Right cardiac atrium (tissue), 5 donors: ENCODE measurements at regions not wholly inside any gene's neighbourhood (a gene's known extent, or its start where the extent isn't known, plus 50 kb on each side); places are given as distances from the start of the nearest gene placed in this dataset.
"Not testable (repeated sequence)": the region's sequence is repeated elsewhere in the genome, so short reads cannot be mapped to it uniquely, and the experiment has no call there.

ENCODE experiments used
- ATAC-seq, 2 donors: fragments of 200-7000 bp; cut with Tn5 transposase; one replicate each; pipeline versions ENCODE4 v1.8.0 to v1.9.1; 2020; ENCODE audit warnings: moderate library complexity in 2 of 2, mild to moderate bottlenecking in 1 of 2
- DNase-seq, 3 donors: peaks; one replicate each; pipeline ENCODE4 v3.0.0-alpha.2; 2020
- H3K27ac ChIP-seq: one replicate; pipeline ENCODE4 v1.5.1; 2013; ENCODE audit warnings: mild to moderate bottlenecking, low read length, control low read depth, moderate library complexity
- H3K27me3 ChIP-seq: one replicate; pipeline ENCODE4 v1.6.1; 2013; ENCODE audit not compliant: control insufficient read depth, insufficient read depth
- H3K4me1 ChIP-seq: one replicate; pipeline ENCODE4 v1.6.1; 2013; ENCODE audit warnings: low read length; ENCODE audit not compliant: control insufficient read depth, insufficient read depth
- H3K4me3 ChIP-seq: one replicate; pipeline ENCODE4 v1.5.1; 2013; ENCODE audit warnings: low read length, control low read depth
- H3K9me3 ChIP-seq: one replicate; pipeline ENCODE4 v1.6.1; 2013; ENCODE audit warnings: low read length; ENCODE audit not compliant: control insufficient read depth
- WGBS: extraction: QIAGEN DNeasy Blood & Tissue Kit; methylation state at CpG from one replicate; pipeline ENCODE4 v1.1.7; 2013; 5-methylcytosine and 5-hydroxymethylcytosine counted together
- intact Hi-C, 4 donors: fragments of 100-400 bp; cut with DNase I; formaldehyde crosslinking; loops; one replicate each; pipeline versions ENCODE4 v1.11.0 to v1.14.0; 2022 to 2023
- donor health status: healthy with polysubstance abuse.
- donor health status: DM: no; HTN: yes; CAD: no.
- donor health status: DM: no; HTN: no; CAD: no.
- donor health status: DM: no; HTN: yes; CAD: no; lungs with severe emphysema.
- donor health status: DM: yes; HTN: yes; CAD: no.

GRCh38 chr7:83857691-83858090 is 208.8 kb upstream of the SEMA3E start:
- H3K4me1 ChIP-seq, result no peaks in the 10 kb centered on the region
- H3K4me3 ChIP-seq, result no peak overlapping the region
- 60% methylated on average over 1 of the region's 1 CpG for WGBS
- DNase-seq, result no peak
- H3K9me3 ChIP-seq, result no peaks in the 10 kb centered on the region
- H3K27me3 ChIP-seq, result no peaks in the 10 kb centered on the region
- ATAC-seq, result no peak
- intact Hi-C loops, result no loop called here
- H3K27ac ChIP-seq, result no peak overlapping the region

DNA sequence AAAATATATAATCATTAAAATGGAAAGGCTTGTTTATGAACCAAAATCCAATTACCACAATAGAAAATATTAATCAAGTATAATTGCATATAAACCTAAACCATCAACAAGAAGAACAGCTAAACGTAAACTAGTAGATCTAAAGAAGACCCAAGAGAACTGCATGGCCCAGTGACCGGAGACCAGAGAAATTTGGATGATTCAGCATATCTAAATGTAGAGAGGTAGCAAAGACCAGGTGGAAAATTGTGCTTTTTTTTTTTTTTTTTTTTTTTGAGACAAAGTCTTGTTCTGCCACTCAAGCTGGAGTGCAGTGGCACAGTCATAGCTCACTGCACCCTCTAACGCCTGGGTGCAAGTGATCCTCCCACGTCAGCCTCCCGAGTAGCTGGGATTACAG is 207.2 kb upstream of the SEMA3E start:
- Histone ChIP-seq H3K27me3 (no peaks in the 10 kb centered on the region), H3K9me3 (no peaks in the 10 kb centered on the region), H3K4me1 (no peaks in the 10 kb centered on the region), H3K27ac (no peak overlapping the region), H3K4me3 (no peak overlapping the region)
- 89% methylated on average over 5 of the region's 5 CpGs for WGBS
- no peak for ATAC-seq
- intact Hi-C loops, result no loop called here
- DNase-seq, result no peak

- ATAC-seq (no peak), DNase-seq (no peak)
- 73% methylated on average over 2 of the region's 2 CpGs for WGBS
- H3K9me3 ChIP-seq, result no peaks in the 10 kb centered on the region
- no peak overlapping the region for H3K27ac ChIP-seq
- intact Hi-C loops, result no loop called here
- H3K27me3 ChIP-seq, result no peaks in the 10 kb centered on the region
- no peaks in the 10 kb centered on the region for H3K4me1 ChIP-seq
- H3K4me3 ChIP-seq, result no peak overlapping the region
Observed at GRCh38 chr7:83852136-83852535, 203.2 kb upstream of the SEMA3E start.

- Histone ChIP-seq H3K9me3 (no peaks in the 10 kb centered on the region), H3K27ac (no peak overlapping the region), H3K4me1 (no peaks in the 10 kb centered on the region), H3K4me3 (no peak overlapping the region), H3K27me3 (no peaks in the 10 kb centered on the region)
- no peak for ATAC-seq
- 66% methylated on average over 1 of the region's 1 CpG for WGBS
- DNase-seq, result no peak
- intact Hi-C loops, result no loop called here
Observed at GRCh38 chr7:83851551-83851950, 202.6 kb upstream of the SEMA3E start.

- ATAC-seq (no peak), DNase-seq (no peak)
- H3K4me3 ChIP-seq, result no peak overlapping the region
- intact Hi-C loops, result no loop called here
- no peaks in the 10 kb centered on the region for H3K9me3 ChIP-seq
- H3K27ac ChIP-seq, result no peak overlapping the region
- H3K27me3 ChIP-seq, result no peaks in the 10 kb centered on the region
- H3K4me1 ChIP-seq, result no peaks in the 10 kb centered on the region
Observed at GRCh38 chr7:83850941-83851340, 202.0 kb upstream of the SEMA3E start.

DNA sequence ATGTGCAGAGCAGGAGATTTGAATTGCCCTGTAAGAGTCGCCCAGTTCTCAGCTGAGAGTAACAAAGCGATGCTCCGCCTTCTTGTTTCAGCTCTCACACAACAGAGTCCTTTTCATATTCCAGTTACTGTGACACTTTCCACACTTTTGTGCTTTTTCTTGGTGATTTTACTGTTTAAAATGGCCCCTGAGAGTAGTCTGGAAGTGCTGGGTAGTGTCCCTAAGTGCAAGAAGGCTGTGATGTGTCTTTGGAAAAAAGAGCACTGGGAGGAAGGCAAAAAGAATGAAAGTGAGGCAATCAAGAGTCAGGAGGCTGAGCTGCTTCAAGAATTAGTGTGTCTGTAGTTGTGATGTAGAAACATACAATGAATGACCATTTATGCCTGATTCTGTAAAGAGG is 201.2 kb upstream of the SEMA3E start:
- H3K4me3 ChIP-seq, result no peak overlapping the region
- no peak for ATAC-seq
- WGBS, result 87% methylated on average over 3 of the region's 3 CpGs
- intact Hi-C loops, result no loop called here
- no peaks in the 10 kb centered on the region for H3K27me3 ChIP-seq
- DNase-seq, result no peak
- H3K9me3 ChIP-seq, result no peaks in the 10 kb centered on the region
- H3K27ac ChIP-seq, result no peak overlapping the region
- no peaks in the 10 kb centered on the region for H3K4me1 ChIP-seq

GRCh38 chr7:83849131-83849530 is 200.2 kb upstream of the SEMA3E start:
- Histone ChIP-seq H3K27me3 (no peaks in the 10 kb centered on the region), H3K9me3 (no peaks in the 10 kb centered on the region), H3K4me1 (no peaks in the 10 kb centered on the region), H3K27ac (no peak overlapping the region), H3K4me3 (no peak overlapping the region)
- 42% methylated on average over 3 of the region's 3 CpGs for WGBS
- ATAC-seq, result no peak
- intact Hi-C loops, result no loop called here
- no peak for DNase-seq

- intact Hi-C loops, result no loop called here
- Histone ChIP-seq H3K9me3 (no peaks in the 10 kb centered on the region), H3K27ac (no peak overlapping the region), H3K27me3 (no peaks in the 10 kb centered on the region), H3K4me1 (no peaks in the 10 kb centered on the region), H3K4me3 (no peak overlapping the region)
- WGBS, result 88% methylated on average over 6 of the region's 6 CpGs
- no peak for DNase-seq
- ATAC-seq, result no peak
Observed at GRCh38 chr7:83842894-83843293, 194.0 kb upstream of the SEMA3E start.

GRCh38 chr7:83837683-83838082 is 188.7 kb upstream of the SEMA3E start:
- intact Hi-C loops, result no loop called here
- DNase-seq (no peak), ATAC-seq (no peak)
- 71% methylated on average over 1 of the region's 1 CpG for WGBS
- no peak overlapping the region for H3K27ac ChIP-seq
- H3K27me3 ChIP-seq, result no peaks in the 10 kb centered on the region
- no peak overlapping the region for H3K4me3 ChIP-seq
- no peaks in the 10 kb centered on the region for H3K4me1 ChIP-seq
- no peaks in the 10 kb centered on the region for H3K9me3 ChIP-seq

GRCh38 chr7:83836028-83836427 is 187.1 kb upstream of the SEMA3E start:
- Histone ChIP-seq H3K27me3 (no peaks in the 10 kb centered on the region), H3K4me1 (no peaks in the 10 kb centered on the region), H3K27ac (no peak overlapping the region), H3K4me3 (no peak overlapping the region), H3K9me3 (no peaks in the 10 kb centered on the region)
- intact Hi-C loops, result no loop called here
- ATAC-seq, result no peak
- DNase-seq, result no peak
- WGBS, result 59% methylated on average over 1 of the region's 1 CpG

DNA sequence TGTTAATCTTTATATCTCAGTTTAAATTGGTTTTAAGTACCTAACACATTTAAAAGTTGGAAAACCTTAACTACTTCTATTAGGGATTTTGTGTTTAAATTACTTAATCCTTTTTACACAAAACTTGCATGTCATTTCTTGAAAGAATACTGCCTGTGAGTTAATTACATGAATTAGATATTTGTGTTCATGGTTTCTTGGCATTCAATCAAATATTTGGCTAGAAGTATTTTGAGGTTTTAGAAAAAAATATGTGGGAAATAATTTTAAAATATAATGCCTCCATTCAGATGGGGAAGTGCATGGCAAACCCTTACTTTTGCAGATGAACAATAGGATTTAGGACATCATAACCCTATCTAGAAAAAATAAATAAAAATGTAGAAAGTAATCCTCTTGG is 186.5 kb upstream of the SEMA3E start:
- Histone ChIP-seq H3K9me3 (no peaks in the 10 kb centered on the region), H3K27ac (no peak overlapping the region), H3K27me3 (no peaks in the 10 kb centered on the region), H3K4me3 (no peak overlapping the region), H3K4me1 (no peaks in the 10 kb centered on the region)
- ATAC-seq (no peak), DNase-seq (no peak)
- intact Hi-C loops, result no loop called here

- H3K4me3 ChIP-seq, ATAC-seq, intact Hi-C loops, H3K9me3 ChIP-seq, H3K27ac ChIP-seq, H3K4me1 ChIP-seq, H3K27me3 ChIP-seq, DNase-seq: not testable (repeated sequence)
- 58% methylated on average over 5 of the region's 5 CpGs for WGBS
Observed at GRCh38 chr7:83833721-83834120, 184.8 kb upstream of the SEMA3E start.
